HG02840 (cell line): ENCODE measurements at regions not wholly inside any gene's neighbourhood (a gene's known extent, or its start where the extent isn't known, plus 50 kb on each side); places are given as distances from the start of the nearest gene placed in this dataset.

ENCODE experiments used
- ATAC-seq: cut with Tn5 transposase; IDR thresholded peaks from one replicate; pipeline ENCODE4 v1.9.1; 2021; ENCODE audit warnings: mild to moderate bottlenecking, moderate library complexity, moderate number of reproducible peaks; ENCODE audit not compliant: unreplicated experiment, low FRiP score

GRCh38 chr6:2434912-2435311 lies 189.5 kb upstream of the GMDS start:
- ATAC-seq: no peak

- ATAC-seq: no peak
Observed at GRCh38 chr6:2434116-2434515, 188.7 kb upstream of the GMDS start.

- no peak for ATAC-seq
Observed at GRCh38 chr6:2433711-2434110, 188.3 kb upstream of the GMDS start.

GRCh38 chr6:2433266-2433665 lies 187.9 kb upstream of the GMDS start:
- ATAC-seq: no peak

GRCh38 chr6:2432292-2432691 lies 186.9 kb upstream of the GMDS start:
- no peak for ATAC-seq

GRCh38 chr6:2430612-2431011 lies 185.2 kb upstream of the GMDS start:
- no peak for ATAC-seq

- no peak for ATAC-seq
Observed at GRCh38 chr6:2429460-2429859, 184.1 kb upstream of the GMDS start.

GRCh38 chr6:2429032-2429431 lies 183.6 kb upstream of the GMDS start:
- no peak for ATAC-seq

GRCh38 chr6:2426561-2427340 lies 181.3 kb upstream of the GMDS start:
- no peak for ATAC-seq

GRCh38 chr6:2416128-2416712 lies 170.8 kb upstream of the GMDS start:
- no peak for ATAC-seq

- ATAC-seq: no peak
Observed at GRCh38 chr6:2414885-2415547, 169.6 kb upstream of the GMDS start.

- no peak for ATAC-seq
Observed at GRCh38 chr6:2412731-2413130, 167.3 kb upstream of the GMDS start.

- ATAC-seq: no peak
Observed at GRCh38 chr6:2410656-2411380, 165.4 kb upstream of the GMDS start.

GRCh38 chr6:2407525-2407924 lies 162.1 kb upstream of the GMDS start:
- no peak for ATAC-seq

- no peak for ATAC-seq
Observed at GRCh38 chr6:2404211-2404929, 159.0 kb upstream of the GMDS start.

- no peak for ATAC-seq
Observed at GRCh38 chr6:2403546-2403945, 158.1 kb upstream of the GMDS start.

- no peak for ATAC-seq
Observed at GRCh38 chr6:2396846-2397630, 151.6 kb upstream of the GMDS start.

GRCh38 chr6:2396042-2396657 lies 150.7 kb upstream of the GMDS start:
- ATAC-seq: no peak
